ENCODE measurements at regions not wholly inside any gene's neighbourhood (a gene's known extent, or its start where the extent isn't known, plus 50 kb on each side); places are given as distances from the start of the nearest gene placed in this dataset.

- no peak for DNase-seq
- Histone ChIP-seq H3K4me3 (no peak overlapping the region), H3K36me3 (no peaks in the 10 kb centered on the region), H3K27ac (no peak overlapping the region), H3K9me3 (no peaks in the 10 kb centered on the region), H3K4me1 (no peaks in the 10 kb centered on the region), H3K27me3 (no peaks in the 10 kb centered on the region)
- intact Hi-C loops (cut with DNase I; ENCODE audit: low total_unique reads): no loop called here
- TF ChIP-seq POLR2A (IDR thresholded peaks at IDR 0.05): no peak
- no peak for TF ChIP-seq CTCF (IDR thresholded peaks at IDR 0.05)
Observed at GRCh38 chr2:180101846-180102245, 94.7 kb upstream of the CWC22 start.

- H3K36me3 ChIP-seq: no peaks in the 10 kb centered on the region
- H3K4me1 ChIP-seq: no peaks in the 10 kb centered on the region
- H3K27me3 ChIP-seq: no peaks in the 10 kb centered on the region
- no peak for DNase-seq
- no peak for TF ChIP-seq CTCF (IDR thresholded peaks at IDR 0.05)
- H3K9me3 ChIP-seq: no peaks in the 10 kb centered on the region
- H3K4me3 ChIP-seq: no peak overlapping the region
- intact Hi-C loops (cut with DNase I; ENCODE audit: low total_unique reads): no loop called here
- H3K27ac ChIP-seq: no peak overlapping the region
Observed at GRCh38 chr2:180099308-180099707, 92.2 kb upstream of the CWC22 start.

- TF ChIP-seq POLR2A (IDR thresholded peaks at IDR 0.05) (no peak), CTCF (IDR thresholded peaks at IDR 0.05) (no peak)
- DNase-seq: no peak
- no peaks in the 10 kb centered on the region for H3K4me1 ChIP-seq
- no peaks in the 10 kb centered on the region for H3K36me3 ChIP-seq
- no peak overlapping the region for H3K27ac ChIP-seq
- no peaks in the 10 kb centered on the region for H3K9me3 ChIP-seq
- H3K4me3 ChIP-seq: no peak overlapping the region
- H3K27me3 ChIP-seq: no peaks in the 10 kb centered on the region
- intact Hi-C loops (cut with DNase I; ENCODE audit: low total_unique reads): no loop called here
Observed at GRCh38 chr2:180085144-180085543, 78.0 kb upstream of the CWC22 start.

- TF ChIP-seq CTCF (IDR thresholded peaks at IDR 0.05) (peak in 3 of 4 experiments; percentile 34 to 39 (median 38)), POLR2A (IDR thresholded peaks at IDR 0.05) (no peak)
- intact Hi-C loops (cut with DNase I; ENCODE audit: low total_unique reads): no loop called here
- Histone ChIP-seq H3K27me3 (no peaks in the 10 kb centered on the region), H3K4me3 (no peak overlapping the region), H3K9me3 (no peaks in the 10 kb centered on the region), H3K36me3 (no peaks in the 10 kb centered on the region), H3K27ac (no peak overlapping the region), H3K4me1 (no peaks in the 10 kb centered on the region)
- DNase-seq: no peak
Observed at GRCh38 chr2:180077295-180077906, 70.3 kb upstream of the CWC22 start.

GRCh38 chr2:180075870-180076269, 68.8 kb upstream of the CWC22 start:
- H3K27ac ChIP-seq: no peak overlapping the region
- TF ChIP-seq CTCF (IDR thresholded peaks at IDR 0.05): no peak
- TF ChIP-seq POLR2A (IDR thresholded peaks at IDR 0.05): no peak
- H3K4me1 ChIP-seq: no peaks in the 10 kb centered on the region
- no peak overlapping the region for H3K4me3 ChIP-seq
- H3K27me3 ChIP-seq: no peaks in the 10 kb centered on the region
- no peaks in the 10 kb centered on the region for H3K9me3 ChIP-seq
- DNase-seq: no peak
- H3K36me3 ChIP-seq: no peaks in the 10 kb centered on the region
- intact Hi-C loops (cut with DNase I; ENCODE audit: low total_unique reads): no loop called here
